ENCODE measurements at regions not wholly inside any gene's neighbourhood (a gene's known extent, or its start where the extent isn't known, plus 50 kb on each side); places are given as distances from the start of the nearest gene placed in this dataset.

DNA sequence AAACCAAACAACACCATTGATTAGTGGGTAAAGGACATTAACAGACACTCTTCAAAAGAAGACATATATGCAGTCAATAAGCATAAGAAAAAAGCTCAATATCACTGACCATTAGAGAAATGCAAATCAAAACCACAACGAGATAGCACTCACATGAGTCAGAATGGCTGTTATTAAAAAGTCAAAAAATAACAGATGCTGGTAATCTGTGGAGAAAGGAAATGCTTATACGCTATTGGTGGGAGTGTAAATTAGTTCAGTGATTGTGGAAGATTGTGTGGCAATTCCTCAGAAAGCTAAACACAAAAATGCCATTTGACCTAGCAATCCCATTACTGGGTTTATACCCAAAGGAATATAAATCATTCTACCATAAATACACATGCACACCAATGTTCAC lies 182.6 kb downstream of the TRPC6 start:
- TF ChIP-seq, protein P1, sequence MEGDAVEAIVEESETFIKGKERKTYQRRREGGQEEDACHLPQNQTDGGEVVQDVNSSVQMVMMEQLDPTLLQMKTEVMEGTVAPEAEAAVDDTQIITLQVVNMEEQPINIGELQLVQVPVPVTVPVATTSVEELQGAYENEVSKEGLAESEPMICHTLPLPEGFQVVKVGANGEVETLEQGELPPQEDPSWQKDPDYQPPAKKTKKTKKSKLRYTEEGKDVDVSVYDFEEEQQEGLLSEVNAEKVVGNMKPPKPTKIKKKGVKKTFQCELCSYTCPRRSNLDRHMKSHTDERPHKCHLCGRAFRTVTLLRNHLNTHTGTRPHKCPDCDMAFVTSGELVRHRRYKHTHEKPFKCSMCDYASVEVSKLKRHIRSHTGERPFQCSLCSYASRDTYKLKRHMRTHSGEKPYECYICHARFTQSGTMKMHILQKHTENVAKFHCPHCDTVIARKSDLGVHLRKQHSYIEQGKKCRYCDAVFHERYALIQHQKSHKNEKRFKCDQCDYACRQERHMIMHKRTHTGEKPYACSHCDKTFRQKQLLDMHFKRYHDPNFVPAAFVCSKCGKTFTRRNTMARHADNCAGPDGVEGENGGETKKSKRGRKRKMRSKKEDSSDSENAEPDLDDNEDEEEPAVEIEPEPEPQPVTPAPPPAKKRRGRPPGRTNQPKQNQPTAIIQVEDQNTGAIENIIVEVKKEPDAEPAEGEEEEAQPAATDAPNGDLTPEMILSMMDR (IDR thresholded peaks at IDR 0.05; ENCODE audit: low read depth, low read length) = no peak
- DNase-seq (ENCODE audit: extremely low read depth, low read depth) = peak; percentile 39

DNA sequence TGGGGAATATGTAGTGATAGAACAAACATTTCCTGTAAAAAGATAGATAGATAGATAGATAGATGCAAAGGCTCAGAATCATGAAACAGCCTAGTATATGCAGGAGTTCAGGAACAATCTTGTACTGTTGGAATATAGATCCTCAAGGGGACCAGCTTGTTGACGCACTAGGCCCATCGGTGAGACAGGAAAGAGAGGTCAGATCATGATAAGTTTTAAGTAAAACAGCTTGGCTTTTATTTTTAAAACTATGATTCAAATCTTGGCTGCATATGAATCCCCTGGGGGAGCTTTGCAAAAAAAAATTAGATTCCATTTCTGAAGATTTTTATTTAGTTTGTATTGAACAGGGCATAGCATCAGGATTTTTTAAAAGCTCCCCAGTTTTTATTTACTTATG lies 185.8 kb downstream of the TRPC6 start:
- TF ChIP-seq, protein P1 (IDR thresholded peaks at IDR 0.05; ENCODE audit: low read depth, low read length) = no peak
- DNase-seq (ENCODE audit: extremely low read depth, low read depth) = no peak

DNA sequence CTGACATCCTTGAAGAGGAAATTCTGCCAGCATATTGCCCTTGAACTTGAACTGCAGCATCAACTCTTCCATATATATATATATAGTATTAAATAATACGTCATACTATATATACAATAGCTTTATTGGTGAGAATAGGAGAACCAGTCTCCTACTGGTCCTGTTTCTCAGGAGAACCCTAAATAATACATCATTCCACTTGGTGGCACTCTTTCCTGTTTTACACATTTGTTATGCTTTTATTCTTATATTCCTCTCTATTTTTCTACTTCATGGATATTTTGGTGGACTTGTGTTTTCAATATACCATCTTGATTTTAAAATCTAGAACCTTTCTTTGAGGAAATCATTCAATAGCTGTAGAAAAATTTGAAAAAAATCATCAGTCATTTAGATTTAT lies 193.3 kb downstream of the TRPC6 start:
- TF ChIP-seq, protein P1 (IDR thresholded peaks at IDR 0.05; ENCODE audit: low read depth, low read length) = peak; percentile 37
- no peak for DNase-seq (ENCODE audit: extremely low read depth, low read depth)

GRCh38 chr11:101369835-101370234 lies 214.0 kb downstream of the TRPC6 start:
- TF ChIP-seq, protein P1 (IDR thresholded peaks at IDR 0.05; ENCODE audit: low read depth, low read length) = no peak

GRCh38 chr11:101363706-101364275 lies 220.0 kb downstream of the TRPC6 start:
- no peak for DNase-seq (ENCODE audit: extremely low read depth, low read depth)
- TF ChIP-seq, protein P1 (IDR thresholded peaks at IDR 0.05; ENCODE audit: low read depth, low read length) = no peak

More at GRCh38 chr11:101369835-101370234, 214.0 kb downstream of the TRPC6 start:
- DNase-seq (ENCODE audit: extremely low read depth, low read depth) = no peak

- DNase-seq (ENCODE audit: extremely low read depth, low read depth) = no peak
- TF ChIP-seq, protein P1 (IDR thresholded peaks at IDR 0.05; ENCODE audit: low read depth, low read length) = no peak
Observed at GRCh38 chr11:101362643-101363042, 221.2 kb downstream of the TRPC6 start.

GRCh38 chr11:101357771-101358170 lies 226.0 kb downstream of the TRPC6 start:
- TF ChIP-seq, protein P1 (IDR thresholded peaks at IDR 0.05; ENCODE audit: low read depth, low read length) = no peak
- DNase-seq (ENCODE audit: extremely low read depth, low read depth) = no peak
